Liver (tissue), 8 donors: ENCODE measurements at regions not wholly inside any gene's neighbourhood (a gene's known extent, or its start where the extent isn't known, plus 50 kb on each side); places are given as distances from the start of the nearest gene placed in this dataset.

Experiments
- DNase-seq: peaks from one replicate; pipeline ENCODE4 v3.0.0-alpha.2; 2017; ENCODE audit warnings: low spot score
- H3K27ac ChIP-seq, 2 donors: one replicate each; pipeline ENCODE4 v1.7.0; 2013; ENCODE audit warnings: inconsistent platforms in 2 of 2, low read length in 2 of 2, control low read depth in 1 of 2, low read depth in 1 of 2, mild to moderate bottlenecking in 1 of 2
- H3K27me3 ChIP-seq, 4 donors: one replicate each; pipeline versions ENCODE4 v1.6.1 to v1.7.0; 2013; ENCODE audit warnings: low read length in 3 of 4, inconsistent platforms in 1 of 4, mild to moderate bottlenecking in 1 of 4, moderate library complexity in 1 of 4; ENCODE audit not compliant: control insufficient read depth in 4 of 4, insufficient read depth in 4 of 4
- H3K36me3 ChIP-seq, 4 donors: one replicate each; pipeline versions ENCODE4 v1.6.1 to v1.7.0; 2013; ENCODE audit warnings: low read length in 3 of 4, mild to moderate bottlenecking in 3 of 4, low read depth in 1 of 4, moderate library complexity in 1 of 4; ENCODE audit not compliant: control insufficient read depth in 4 of 4, insufficient read depth in 3 of 4
- H3K4me1 ChIP-seq, 4 donors: one replicate each; pipeline versions ENCODE4 v1.6.1 to v1.7.0; 2013; ENCODE audit warnings: low read length in 3 of 4, mild to moderate bottlenecking in 3 of 4, moderate library complexity in 1 of 4; ENCODE audit not compliant: control insufficient read depth in 4 of 4, insufficient read depth in 4 of 4
- H3K4me3 ChIP-seq, 3 donors: one replicate each; pipeline versions ENCODE4 v1.6.1 to v1.7.0; 2013; ENCODE audit warnings: low read length in 3 of 3, control low read depth in 1 of 3, low read depth in 1 of 3, mild to moderate bottlenecking in 1 of 3
- H3K9ac ChIP-seq, 2 donors: one replicate each; pipeline ENCODE4 v1.7.0; 2013; ENCODE audit warnings: low read length in 2 of 2, mild to moderate bottlenecking in 2 of 2, moderate library complexity in 2 of 2, control low read depth in 1 of 2, low read depth in 1 of 2
- H3K9me3 ChIP-seq, 4 donors: one replicate each; pipeline versions ENCODE4 v1.6.1 to v1.7.0; 2013; ENCODE audit warnings: low read length in 3 of 4; ENCODE audit not compliant: control insufficient read depth in 4 of 4
- ATF3 ChIP-seq: IDR thresholded peaks from 2 replicates; pipeline ENCODE4 v1.6.1; 2016; ENCODE audit warnings: antibody characterized with exemption
- EGR1 ChIP-seq, 2 donors: IDR thresholded peaks; 2 replicates each; pipeline ENCODE4 v1.6.1; 2016 to 2018; ENCODE audit warnings: antibody characterized with exemption in 2 of 2, low read depth in 2 of 2
- FOXA1 ChIP-seq: IDR thresholded peaks from 2 replicates; pipeline ENCODE4 v1.6.1; 2016; ENCODE audit warnings: antibody characterized with exemption
- FOXA2 ChIP-seq: IDR thresholded peaks from 2 replicates; pipeline ENCODE4 v1.6.1; 2016; ENCODE audit warnings: antibody characterized with exemption
- GABPA ChIP-seq, 2 donors: IDR thresholded peaks in 1 of 2; conservative IDR thresholded peaks in 1 of 2; 2 replicates each; pipeline ENCODE4 v1.6.1; 2016; ENCODE audit warnings: antibody characterized with exemption in 2 of 2, mild to moderate bottlenecking in 1 of 2, moderate library complexity in 1 of 2
- HNF4A ChIP-seq, 2 donors: conservative IDR thresholded peaks; 2 replicates each; pipeline ENCODE4 v1.6.1; 2016; ENCODE audit warnings: antibody characterized with exemption in 2 of 2, mild to moderate bottlenecking in 2 of 2
- HNF4G ChIP-seq: IDR thresholded peaks from 2 replicates; pipeline ENCODE4 v1.6.1; 2016; ENCODE audit warnings: antibody characterized with exemption
- JUND ChIP-seq, 2 donors: IDR thresholded peaks; 2 replicates each; pipeline ENCODE4 v1.6.1; 2016; ENCODE audit warnings: antibody characterized with exemption in 2 of 2
- MAX ChIP-seq: IDR thresholded peaks from 2 replicates; pipeline ENCODE4 v1.6.1; 2016; ENCODE audit warnings: antibody characterized with exemption
- NR2F2 ChIP-seq: IDR thresholded peaks from 2 replicates; pipeline ENCODE4 v1.6.1; 2016; ENCODE audit warnings: antibody characterized with exemption
- RAD21 ChIP-seq, 2 donors: IDR thresholded peaks; 2 replicates each; pipeline ENCODE4 v1.6.1; 2016; ENCODE audit warnings: antibody characterized with exemption in 2 of 2, mild to moderate bottlenecking in 2 of 2
- REST ChIP-seq: IDR thresholded peaks from 2 replicates; pipeline ENCODE4 v1.6.1; 2016; ENCODE audit warnings: antibody characterized with exemption, mild to moderate bottlenecking
- RXRA ChIP-seq, 2 donors: IDR thresholded peaks; 2 replicates each; pipeline ENCODE4 v1.6.1; 2017 to 2018; ENCODE audit warnings: antibody characterized with exemption in 2 of 2, mild to moderate bottlenecking in 1 of 2
- SP1 ChIP-seq: IDR thresholded peaks from 2 replicates; pipeline ENCODE4 v1.6.1; 2018; ENCODE audit warnings: antibody characterized with exemption, mild to moderate bottlenecking
- TAF1 ChIP-seq: conservative IDR thresholded peaks from 2 replicates; pipeline ENCODE4 v1.6.1; 2016; ENCODE audit warnings: antibody characterized with exemption, mild to moderate bottlenecking
- YY1 ChIP-seq: IDR thresholded peaks from 2 replicates; pipeline ENCODE4 v1.6.1; 2016; ENCODE audit warnings: antibody characterized with exemption, mild to moderate bottlenecking
- ZBTB33 ChIP-seq: IDR thresholded peaks from 2 replicates; pipeline ENCODE4 v1.6.1; 2016; ENCODE audit warnings: antibody characterized with exemption
- WGBS: extraction: QIAGEN DNeasy Blood & Tissue Kit; methylation state at CpG from one replicate; pipeline ENCODE4 v1.1.7; 2013; 5-methylcytosine and 5-hydroxymethylcytosine counted together
- TF ChIP-seq, protein P1 (sequence below): fragments of 150-350 bp; IDR thresholded peaks from 2 replicates; pipeline ENCODE4 v1.5.1; 2017; ENCODE audit warnings: improper control_type of control experiment, low read depth, low read length; ENCODE audit not compliant: missing input control
- donor health status: healthy.
- donor health status: healthy.
- donor health status: healthy.
- donor health status: healthy.
- donor health status: healthy.

GRCh38 chr4:115219315-115219860, 106.0 kb upstream of the NDST4 start:
- 36% methylated on average over 2 of the region's 2 CpGs for WGBS
- TF ChIP-seq NR2F2, result no peak
- no peak for TF ChIP-seq HNF4A (conservative IDR thresholded peaks at IDR 0.05)
- no peak for TF ChIP-seq ATF3
- no peak for TF ChIP-seq RAD21 (IDR thresholded peaks at IDR 0.05)
- TF ChIP-seq FOXA1, result no peak
- TF ChIP-seq FOXA2, result no peak
- no peak for TF ChIP-seq YY1
- no peak for TF ChIP-seq RXRA (IDR thresholded peaks at IDR 0.05)
- TF ChIP-seq, protein P1, sequence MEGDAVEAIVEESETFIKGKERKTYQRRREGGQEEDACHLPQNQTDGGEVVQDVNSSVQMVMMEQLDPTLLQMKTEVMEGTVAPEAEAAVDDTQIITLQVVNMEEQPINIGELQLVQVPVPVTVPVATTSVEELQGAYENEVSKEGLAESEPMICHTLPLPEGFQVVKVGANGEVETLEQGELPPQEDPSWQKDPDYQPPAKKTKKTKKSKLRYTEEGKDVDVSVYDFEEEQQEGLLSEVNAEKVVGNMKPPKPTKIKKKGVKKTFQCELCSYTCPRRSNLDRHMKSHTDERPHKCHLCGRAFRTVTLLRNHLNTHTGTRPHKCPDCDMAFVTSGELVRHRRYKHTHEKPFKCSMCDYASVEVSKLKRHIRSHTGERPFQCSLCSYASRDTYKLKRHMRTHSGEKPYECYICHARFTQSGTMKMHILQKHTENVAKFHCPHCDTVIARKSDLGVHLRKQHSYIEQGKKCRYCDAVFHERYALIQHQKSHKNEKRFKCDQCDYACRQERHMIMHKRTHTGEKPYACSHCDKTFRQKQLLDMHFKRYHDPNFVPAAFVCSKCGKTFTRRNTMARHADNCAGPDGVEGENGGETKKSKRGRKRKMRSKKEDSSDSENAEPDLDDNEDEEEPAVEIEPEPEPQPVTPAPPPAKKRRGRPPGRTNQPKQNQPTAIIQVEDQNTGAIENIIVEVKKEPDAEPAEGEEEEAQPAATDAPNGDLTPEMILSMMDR, result no peak
- TF ChIP-seq MAX, result no peak
- TF ChIP-seq REST, result no peak
- no peak for TF ChIP-seq EGR1 (IDR thresholded peaks at IDR 0.05; ENCODE audit: low read depth in 2 of 2)
- TF ChIP-seq GABPA (IDR thresholded peaks at IDR 0.05 in 1 of 2, conservative IDR thresholded peaks at IDR 0.05 in 1 of 2), result no peak
- TF ChIP-seq TAF1, result no peak
- TF ChIP-seq JUND (IDR thresholded peaks at IDR 0.05), result no peak
- TF ChIP-seq ZBTB33, result no peak
- no peaks in the 10 kb centered on the region for H3K36me3 ChIP-seq

DNA sequence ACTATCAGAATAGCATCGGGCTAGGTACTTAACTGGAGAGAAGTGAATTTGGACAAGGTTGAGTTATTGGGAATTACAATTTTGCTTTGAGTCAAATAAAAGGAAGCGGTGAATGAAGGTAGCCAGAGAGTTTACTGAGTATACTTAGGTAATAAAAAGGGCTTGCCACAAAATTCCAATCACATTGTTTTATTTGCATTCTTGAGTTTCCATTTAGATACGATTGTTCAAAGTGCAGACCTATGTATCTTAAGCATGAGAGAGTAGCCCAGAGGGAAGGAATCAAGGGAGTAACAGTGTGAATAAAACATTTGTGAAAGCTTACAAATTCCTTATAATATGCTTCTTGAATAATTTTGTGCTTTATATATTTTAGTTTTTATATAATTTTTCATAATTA, 102.5 kb upstream of the NDST4 start:
- Histone ChIP-seq H3K36me3 (no peaks in the 10 kb centered on the region), H3K4me1 (no peaks in the 10 kb centered on the region), H3K9ac (no peak overlapping the region), H3K9me3 (no peaks in the 10 kb centered on the region), H3K27ac (no peak overlapping the region), H3K27me3 (peaks cover 0 to 4% (median 0%) of the 10 kb centered on the region in 4 donors), H3K4me3 (no peak overlapping the region)
- DNase-seq, result no peak
- TF ChIP-seq RAD21 (IDR thresholded peaks at IDR 0.05) (no peak), TAF1 (no peak), EGR1 (IDR thresholded peaks at IDR 0.05; ENCODE audit: low read depth in 2 of 2) (no peak), ZBTB33 (no peak), RXRA (IDR thresholded peaks at IDR 0.05) (no peak), MAX (no peak), HNF4G (no peak), SP1 (no peak), YY1 (no peak), JUND (IDR thresholded peaks at IDR 0.05) (no peak), NR2F2 (no peak), REST (no peak)
- 68% methylated on average over 3 of the region's 3 CpGs for WGBS

More at GRCh38 chr4:115219315-115219860, 106.0 kb upstream of the NDST4 start:
- Histone ChIP-seq H3K27ac (no peak overlapping the region), H3K9me3 (no peaks in the 10 kb centered on the region), H3K9ac (no peak overlapping the region), H3K27me3 (peaks cover 0 to 5% (median 0%) of the 10 kb centered on the region in 4 donors), H3K4me3 (no peak overlapping the region), H3K4me1 (no peaks in the 10 kb centered on the region)
- no peak for DNase-seq
